PC-9 (cell line): ENCODE measurements at regions not wholly inside any gene's neighbourhood (a gene's known extent, or its start where the extent isn't known, plus 50 kb on each side); places are given as distances from the start of the nearest gene placed in this dataset.

Experiments used
- BruUV-seq: library from RNA; stranded (reverse); fragments of 400-500 nt; replicated peaks from 2 replicates; lab custom pipeline; 2021; lab: Mats Ljungman, UMichigan
- CTCF ChIA-PET: fragments of 300-600 bp; sonication (Branson Sonifier 250); formaldehyde crosslinking; loops from one replicate; lab custom pipeline; 2022; ENCODE audit warnings: antibody characterized with exemption; lab: Charles Lee
- POLR2A ChIA-PET: fragments of 300-600 bp; sonication (Branson Sonifier 250); formaldehyde crosslinking; loops from one replicate; lab custom pipeline; 2022; ENCODE audit warnings: antibody characterized with exemption; ENCODE audit not compliant: unreplicated experiment; lab: Charles Lee
- DNase-seq, 2 experiments: peaks; one replicate each; pipeline versions ENCODE4 v3.0.0 to v3.0.0-alpha.2; 2015 to 2022; ENCODE audit warnings: mixed read lengths in 1 of 2
- H2AFZ ChIP-seq: fragments of 200-600 bp; sonication (generic); 2 replicates; pipeline ENCODE4 v1.8.1; 2017; ENCODE audit warnings: antibody characterized with exemption
- H3F3A ChIP-seq: fragments of 200-600 bp; sonication (generic); 2 replicates; pipeline ENCODE4 v1.8.1; 2017; ENCODE audit warnings: antibody characterized with exemption, mild to moderate bottlenecking, low read depth; ENCODE audit not compliant: insufficient read depth
- H3K27ac ChIP-seq: fragments of 200-600 bp; sonication (generic); 2 replicates; pipeline ENCODE4 v1.6.1; 2016; ENCODE audit warnings: mixed run types
- H3K27me3 ChIP-seq: fragments of 200-600 bp; sonication (generic); 2 replicates; pipeline ENCODE4 v1.6.1; 2016; ENCODE audit warnings: low read depth, mixed run types; ENCODE audit not compliant: insufficient read depth
- H3K36me3 ChIP-seq: fragments of 200-600 bp; sonication (generic); 2 replicates; pipeline ENCODE4 v1.6.1; 2016; ENCODE audit warnings: low read depth, mixed run types
- H3K4me1 ChIP-seq: fragments of 200-600 bp; sonication (generic); replicated peaks from 2 replicates; pipeline ENCODE4 v1.6.1; 2016; ENCODE audit warnings: mixed run types; ENCODE audit not compliant: insufficient read depth
- H3K4me2 ChIP-seq: fragments of 200-600 bp; sonication (generic); 2 replicates; pipeline ENCODE4 v1.6.1; 2017; ENCODE audit warnings: mixed run types
- H3K4me3 ChIP-seq: fragments of 200-600 bp; sonication (generic); 2 replicates; pipeline ENCODE4 v1.6.1; 2016; ENCODE audit warnings: mixed run types
- H3K79me2 ChIP-seq: fragments of 200-600 bp; sonication (generic); 2 replicates; pipeline ENCODE4 v1.6.1; 2017; ENCODE audit warnings: low read depth, mixed run types
- H3K9me2 ChIP-seq: fragments of 200-600 bp; sonication (generic); 2 replicates; pipeline ENCODE4 v1.8.1; 2017; ENCODE audit warnings: mild to moderate bottlenecking; ENCODE audit not compliant: insufficient read depth
- H3K9me3 ChIP-seq: fragments of 200-600 bp; sonication (generic); 2 replicates; pipeline ENCODE4 v1.8.1; 2016; ENCODE audit warnings: low read depth; ENCODE audit not compliant: insufficient read depth
- H4K20me1 ChIP-seq: fragments of 200-600 bp; sonication (generic); 2 replicates; pipeline ENCODE4 v1.8.1; 2017; ENCODE audit not compliant: insufficient read depth
- CTCF ChIP-seq: fragments of 200-600 bp; sonication (generic); conservative IDR thresholded peaks from 2 replicates; pipeline ENCODE4 v1.6.1; 2017; ENCODE audit warnings: mixed run types, antibody characterized with exemption, mild to moderate bottlenecking, moderate library complexity
- EZH2 ChIP-seq: fragments of 200-600 bp; sonication (generic); IDR thresholded peaks from 2 replicates; pipeline ENCODE4 v1.8.0; 2017; ENCODE audit warnings: antibody characterized with exemption, low read depth
- intact Hi-C: fragments of 100-400 bp; cut with micrococcal nuclease; formaldehyde crosslinking; loops from one replicate; pipeline ENCODE4 v1.10.0; 2022; ENCODE audit not compliant: unreplicated experiment

- no peaks in the 10 kb centered on the region for H3K27me3 ChIP-seq
- TF ChIP-seq CTCF (no peak), EZH2 (no peak)
- POLR2A ChIA-PET, result no interaction called here
- intact Hi-C loops, result no loop called here
- DNase-seq, result no peak
- no peaks in the 10 kb centered on the region for H3F3A ChIP-seq
- no peaks in the 10 kb centered on the region for H3K79me2 ChIP-seq
- H3K9me2 ChIP-seq, result no peaks in the 10 kb centered on the region
- no peak overlapping the region for H3K4me2 ChIP-seq
- CTCF ChIA-PET, result no interaction called here
- no peaks in the 10 kb centered on the region for H4K20me1 ChIP-seq
- no peak overlapping the region for H2AFZ ChIP-seq
- no peaks in the 10 kb centered on the region for H3K36me3 ChIP-seq
- no peaks in the 10 kb centered on the region for H3K4me1 ChIP-seq
- no peaks in the 10 kb centered on the region for H3K9me3 ChIP-seq
- no peak overlapping the region for H3K4me3 ChIP-seq
- no peak overlapping the region for H3K27ac ChIP-seq
- BruUV-seq, result no TSS peak
These were observed 157.3 kb upstream of the TET2 start for GRCh38 chr4:104989371-104989770.

GRCh38 chr4:105002278-105002677 is 144.4 kb upstream of the TET2 start:
- Histone ChIP-seq H3K9me3 (no peaks in the 10 kb centered on the region), H3K9me2 (no peaks in the 10 kb centered on the region), H3K4me3 (no peak overlapping the region), H3K27me3 (no peaks in the 10 kb centered on the region), H3K4me1 (no peaks in the 10 kb centered on the region), H3K36me3 (no peaks in the 10 kb centered on the region), H3K27ac (no peak overlapping the region), H3K4me2 (no peak overlapping the region), H4K20me1 (no peaks in the 10 kb centered on the region), H3K79me2 (no peaks in the 10 kb centered on the region), H2AFZ (no peak overlapping the region), H3F3A (no peaks in the 10 kb centered on the region)
- ChIA-PET POLR2A (no interaction called here), CTCF (interaction anchor here (0.6 kb wide), 1 partner anchor 159 kb away, joined by 5 read pairs; no protein-coding TSS in a partner anchor)
- BruUV-seq, result no TSS peak
- intact Hi-C loops, result no loop called here
- TF ChIP-seq EZH2 (no peak), CTCF (no peak)
- no peak for DNase-seq

- H3K27me3 ChIP-seq, result no peaks in the 10 kb centered on the region
- intact Hi-C loops, result no loop called here
- no peaks in the 10 kb centered on the region for H3K9me2 ChIP-seq
- ChIA-PET CTCF (no interaction called here), POLR2A (interaction anchor here (0.5 kb wide), 1 partner anchor 460 kb away, joined by 3 read pairs; the partner anchor contains the start of gene PPA2)
- H2AFZ ChIP-seq, result no peak overlapping the region
- H3K4me1 ChIP-seq, result no peaks in the 10 kb centered on the region
- no peak for DNase-seq
- no peaks in the 10 kb centered on the region for H3K9me3 ChIP-seq
- no peak overlapping the region for H3K27ac ChIP-seq
- no peaks in the 10 kb centered on the region for H3K36me3 ChIP-seq
- H3F3A ChIP-seq, result no peaks in the 10 kb centered on the region
- no peaks in the 10 kb centered on the region for H4K20me1 ChIP-seq
- H3K4me2 ChIP-seq, result no peak overlapping the region
- H3K79me2 ChIP-seq, result no peaks in the 10 kb centered on the region
- BruUV-seq, result no TSS peak
- no peak overlapping the region for H3K4me3 ChIP-seq
- no peak for TF ChIP-seq EZH2
- TF ChIP-seq CTCF, result no peak
These were observed 132.4 kb upstream of the TET2 start for GRCh38 chr4:105014234-105014633.
